HEK293 (cell line): ENCODE measurements at regions not wholly inside any gene's neighbourhood (a gene's known extent, or its start where the extent isn't known, plus 50 kb on each side); places are given as distances from the start of the nearest gene placed in this dataset.

Experiments used
- CTCF ChIA-PET: fragments of 350-600 bp; formaldehyde crosslinking; extraction: SDS; loops from one replicate; lab custom pipeline; 2021; ENCODE audit warnings: antibody characterized with exemption; lab: Yijun Ruan, JAX
- POLR2A ChIA-PET: fragments of 300-600 bp; formaldehyde crosslinking; extraction: SDS; loops from one replicate; lab custom pipeline; 2020; ENCODE audit warnings: antibody characterized with exemption, inconsistent platforms; lab: Yijun Ruan, JAX
- H3K27ac ChIP-seq: fragments of 200-500 bp; sonication (Bioruptor generic); 2 replicates; pipeline ENCODE4 v1.5.1; 2014; ENCODE audit warnings: low read depth, low read length, control low read depth, inconsistent platforms; ENCODE audit errors: extremely low read depth
- H3K36me3 ChIP-seq, 2 experiments: fragments of 200-500 bp in 1 of 2; sonication (Bioruptor generic) in 1 of 2; 1 replicate in 1 of 2; 2 replicates in 1 of 2; pipeline ENCODE4 v1.5.1; 2014 to 2017; ENCODE audit warnings: inconsistent platforms in 2 of 2, low read length in 2 of 2; ENCODE audit not compliant: control insufficient read depth in 2 of 2, insufficient read depth in 1 of 2
- H3K4me1 ChIP-seq: fragments of 200-500 bp; sonication (Bioruptor generic); 2 replicates; pipeline ENCODE4 v1.5.1; 2014; ENCODE audit warnings: mild to moderate bottlenecking, low read length, inconsistent platforms; ENCODE audit not compliant: control insufficient read depth, insufficient read depth
- H3K4me3 ChIP-seq: 2 replicates; pipeline ENCODE4 v1.5.1; 2011; ENCODE audit warnings: low read depth, mild to moderate bottlenecking, control low read depth, low read length, moderate library complexity
- H3K9me3 ChIP-seq: fragments of 200-500 bp; sonication (Bioruptor generic); 2 replicates; pipeline ENCODE4 v1.5.1; 2014; ENCODE audit warnings: low read depth, low read length, inconsistent platforms; ENCODE audit not compliant: control insufficient read depth, insufficient read depth
- ZBTB1 ChIP-seq: fragments of 450-650 bp; formaldehyde crosslinking; IDR thresholded peaks from 2 replicates; pipeline ENCODE4 v1.5.1; 2016; ENCODE audit warnings: missing biosample characterization, missing genetic modification characterization
- ZNF184 ChIP-seq: fragments of 450-650 bp; IDR thresholded peaks from 2 replicates; pipeline ENCODE4 v1.5.1; 2018; ENCODE audit warnings: missing biosample characterization, mild to moderate bottlenecking, missing genetic modification characterization
- ZNF2 ChIP-seq: fragments of 450-650 bp; formaldehyde crosslinking; IDR thresholded peaks from 2 replicates; pipeline ENCODE4 v1.5.1; 2016; ENCODE audit warnings: missing biosample characterization, missing genetic modification characterization
- ZNF202 ChIP-seq: fragments of 450-650 bp; formaldehyde crosslinking; IDR thresholded peaks from 2 replicates; pipeline ENCODE4 v1.5.1; 2016; ENCODE audit warnings: missing biosample characterization, missing genetic modification characterization, borderline replicate concordance
- ZNF292 ChIP-seq: fragments of 450-650 bp; formaldehyde crosslinking; IDR thresholded peaks from 2 replicates; pipeline ENCODE4 v1.5.1; 2016; ENCODE audit warnings: low read depth, missing biosample characterization, missing genetic modification characterization, borderline replicate concordance
- ZNF335 ChIP-seq: fragments of 450-650 bp; formaldehyde crosslinking; conservative IDR thresholded peaks from 2 replicates; pipeline ENCODE4 v1.5.1; 2016; ENCODE audit warnings: missing biosample characterization, missing genetic modification characterization
- ZNF341 ChIP-seq: fragments of 450-650 bp; formaldehyde crosslinking; IDR thresholded peaks from 2 replicates; pipeline ENCODE4; 2016; ENCODE audit warnings: low read depth, missing biosample characterization, missing genetic modification characterization
- ZNF350 ChIP-seq: fragments of 450-650 bp; formaldehyde crosslinking; IDR thresholded peaks from 2 replicates; pipeline ENCODE4 v1.5.0; 2017; ENCODE audit warnings: missing biosample characterization, mild to moderate bottlenecking, missing genetic modification characterization
- ZNF433 ChIP-seq: fragments of 450-650 bp; formaldehyde crosslinking; IDR thresholded peaks from 2 replicates; pipeline ENCODE4 v1.5.1; 2016; ENCODE audit warnings: missing biosample characterization, missing genetic modification characterization, low read depth
- ZNF549 ChIP-seq: fragments of 450-650 bp; IDR thresholded peaks from 2 replicates; pipeline ENCODE4 v1.5.1; 2018; ENCODE audit warnings: missing biosample characterization, missing genetic modification characterization, mild to moderate bottlenecking, inconsistent platforms, moderate library complexity
- ZNF558 ChIP-seq: fragments of 450-650 bp; formaldehyde crosslinking; IDR thresholded peaks from 2 replicates; pipeline ENCODE4 v1.5.1; 2016; ENCODE audit warnings: missing biosample characterization, missing genetic modification characterization
- ZNF658 ChIP-seq: fragments of 450-650 bp; formaldehyde crosslinking; IDR thresholded peaks from 2 replicates; pipeline ENCODE4; 2016; ENCODE audit warnings: missing biosample characterization, missing genetic modification characterization
- ZNF664 ChIP-seq: fragments of 450-650 bp; formaldehyde crosslinking; IDR thresholded peaks from 2 replicates; pipeline ENCODE4 v1.5.1; 2016; ENCODE audit warnings: missing biosample characterization, missing genetic modification characterization
- ZNF670 ChIP-seq: fragments of 450-650 bp; formaldehyde crosslinking; IDR thresholded peaks from 2 replicates; pipeline ENCODE4 v1.5.1; 2016; ENCODE audit warnings: missing biosample characterization, missing genetic modification characterization, low read depth
- ZSCAN16 ChIP-seq: fragments of 450-650 bp; formaldehyde crosslinking; IDR thresholded peaks from 2 replicates; pipeline ENCODE4 v1.5.1; 2016; ENCODE audit warnings: missing biosample characterization, missing genetic modification characterization
- TF ChIP-seq, protein P1 (sequence below): fragments of 450-650 bp; formaldehyde crosslinking; IDR thresholded peaks from 2 replicates; pipeline ENCODE4 v1.5.0; 2017; ENCODE audit warnings: missing biosample characterization, missing genetic modification characterization, borderline replicate concordance
- TF ChIP-seq, protein P2 (sequence below): fragments of 450-650 bp; formaldehyde crosslinking; IDR thresholded peaks from 2 replicates; pipeline ENCODE4 v1.5.1; 2016; ENCODE audit warnings: missing biosample characterization, missing genetic modification characterization, borderline replicate concordance
- TF ChIP-seq, protein P3 (sequence below): fragments of 450-650 bp; formaldehyde crosslinking; IDR thresholded peaks from 2 replicates; pipeline ENCODE4 v1.5.1; 2016; ENCODE audit warnings: missing biosample characterization, missing genetic modification characterization
- TF ChIP-seq, protein P4 (sequence below): fragments of 450-650 bp; formaldehyde crosslinking; IDR thresholded peaks from 2 replicates; pipeline ENCODE4 v1.5.1; 2016; ENCODE audit warnings: missing biosample characterization, missing genetic modification characterization

DNA sequence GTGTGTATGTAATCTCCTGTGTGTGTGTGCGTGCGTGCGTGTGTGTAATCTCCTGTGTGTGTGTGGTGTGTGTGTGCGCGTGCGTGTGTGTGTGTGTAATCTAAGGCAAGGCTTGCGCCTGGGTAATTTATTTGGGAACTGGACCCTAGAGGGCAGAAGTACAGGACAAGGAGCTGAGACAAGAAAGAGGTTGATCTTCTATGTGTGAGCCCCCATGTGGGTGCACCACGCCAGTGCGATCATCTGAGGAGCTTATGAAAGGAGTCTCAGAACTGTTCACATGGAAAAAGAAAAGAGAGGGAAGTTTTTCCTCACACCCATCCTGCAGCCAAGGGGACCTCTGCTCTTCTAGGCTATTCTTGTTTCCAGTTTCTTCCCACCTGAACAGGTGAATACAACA, 220.1 kb upstream of the GGTLC1 start:
- no peak overlapping the region for H3K27ac ChIP-seq
- CTCF ChIA-PET = interaction anchor here (0.6 to 1.4 kb wide), 5 partner anchors 12 to 144 kb away, joined by 3 to 8 read pairs (median 4); no protein-coding TSS in a partner anchor

More for the DNA sequence above, 220.1 kb upstream of the GGTLC1 start:
- Histone ChIP-seq H3K36me3 (no peaks in the 10 kb centered on the region), H3K9me3 (no peaks in the 10 kb centered on the region), H3K4me1 (no peaks in the 10 kb centered on the region), H3K4me3 (no peak overlapping the region)
- POLR2A ChIA-PET = no interaction called here
- no peak for TF ChIP-seq ZBTB1
- no peak for TF ChIP-seq ZNF350 (tag by site-specific recombination)
- no peak for TF ChIP-seq ZNF433 (tag by site-specific recombination)
- no peak for TF ChIP-seq ZNF670 (tag by site-specific recombination)
- TF ChIP-seq, protein P1, sequence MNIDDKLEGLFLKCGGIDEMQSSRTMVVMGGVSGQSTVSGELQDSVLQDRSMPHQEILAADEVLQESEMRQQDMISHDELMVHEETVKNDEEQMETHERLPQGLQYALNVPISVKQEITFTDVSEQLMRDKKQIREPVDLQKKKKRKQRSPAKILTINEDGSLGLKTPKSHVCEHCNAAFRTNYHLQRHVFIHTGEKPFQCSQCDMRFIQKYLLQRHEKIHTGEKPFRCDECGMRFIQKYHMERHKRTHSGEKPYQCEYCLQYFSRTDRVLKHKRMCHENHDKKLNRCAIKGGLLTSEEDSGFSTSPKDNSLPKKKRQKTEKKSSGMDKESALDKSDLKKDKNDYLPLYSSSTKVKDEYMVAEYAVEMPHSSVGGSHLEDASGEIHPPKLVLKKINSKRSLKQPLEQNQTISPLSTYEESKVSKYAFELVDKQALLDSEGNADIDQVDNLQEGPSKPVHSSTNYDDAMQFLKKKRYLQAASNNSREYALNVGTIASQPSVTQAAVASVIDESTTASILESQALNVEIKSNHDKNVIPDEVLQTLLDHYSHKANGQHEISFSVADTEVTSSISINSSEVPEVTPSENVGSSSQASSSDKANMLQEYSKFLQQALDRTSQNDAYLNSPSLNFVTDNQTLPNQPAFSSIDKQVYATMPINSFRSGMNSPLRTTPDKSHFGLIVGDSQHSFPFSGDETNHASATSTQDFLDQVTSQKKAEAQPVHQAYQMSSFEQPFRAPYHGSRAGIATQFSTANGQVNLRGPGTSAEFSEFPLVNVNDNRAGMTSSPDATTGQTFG = no peak
- TF ChIP-seq, protein P2, sequence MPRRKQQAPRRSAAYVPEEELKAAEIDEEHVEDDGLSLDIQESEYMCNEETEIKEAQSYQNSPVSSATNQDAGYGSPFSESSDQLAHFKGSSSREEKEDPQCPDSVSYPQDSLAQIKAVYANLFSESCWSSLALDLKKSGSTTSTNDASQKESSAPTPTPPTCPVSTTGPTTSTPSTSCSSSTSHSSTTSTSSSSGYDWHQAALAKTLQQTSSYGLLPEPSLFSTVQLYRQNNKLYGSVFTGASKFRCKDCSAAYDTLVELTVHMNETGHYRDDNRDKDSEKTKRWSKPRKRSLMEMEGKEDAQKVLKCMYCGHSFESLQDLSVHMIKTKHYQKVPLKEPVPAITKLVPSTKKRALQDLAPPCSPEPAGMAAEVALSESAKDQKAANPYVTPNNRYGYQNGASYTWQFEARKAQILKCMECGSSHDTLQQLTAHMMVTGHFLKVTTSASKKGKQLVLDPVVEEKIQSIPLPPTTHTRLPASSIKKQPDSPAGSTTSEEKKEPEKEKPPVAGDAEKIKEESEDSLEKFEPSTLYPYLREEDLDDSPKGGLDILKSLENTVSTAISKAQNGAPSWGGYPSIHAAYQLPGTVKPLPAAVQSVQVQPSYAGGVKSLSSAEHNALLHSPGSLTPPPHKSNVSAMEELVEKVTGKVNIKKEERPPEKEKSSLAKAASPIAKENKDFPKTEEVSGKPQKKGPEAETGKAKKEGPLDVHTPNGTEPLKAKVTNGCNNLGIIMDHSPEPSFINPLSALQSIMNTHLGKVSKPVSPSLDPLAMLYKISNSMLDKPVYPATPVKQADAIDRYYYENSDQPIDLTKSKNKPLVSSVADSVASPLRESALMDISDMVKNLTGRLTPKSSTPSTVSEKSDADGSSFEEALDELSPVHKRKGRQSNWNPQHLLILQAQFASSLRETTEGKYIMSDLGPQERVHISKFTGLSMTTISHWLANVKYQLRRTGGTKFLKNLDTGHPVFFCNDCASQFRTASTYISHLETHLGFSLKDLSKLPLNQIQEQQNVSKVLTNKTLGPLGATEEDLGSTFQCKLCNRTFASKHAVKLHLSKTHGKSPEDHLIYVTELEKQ (tag by site-specific recombination) = no peak
- TF ChIP-seq ZNF558 = no peak
- no peak for TF ChIP-seq ZNF341 (tag by site-specific recombination)
- TF ChIP-seq ZNF549 (tag by site-specific recombination) = no peak
- no peak for TF ChIP-seq ZNF292 (tag by site-specific recombination)
- no peak for TF ChIP-seq ZNF202
- TF ChIP-seq ZNF184 (tag by site-specific recombination) = no peak
- no peak for TF ChIP-seq ZNF664 (tag by site-specific recombination)
- no peak for TF ChIP-seq ZSCAN16 (tag by site-specific recombination)
- TF ChIP-seq, protein P3, sequence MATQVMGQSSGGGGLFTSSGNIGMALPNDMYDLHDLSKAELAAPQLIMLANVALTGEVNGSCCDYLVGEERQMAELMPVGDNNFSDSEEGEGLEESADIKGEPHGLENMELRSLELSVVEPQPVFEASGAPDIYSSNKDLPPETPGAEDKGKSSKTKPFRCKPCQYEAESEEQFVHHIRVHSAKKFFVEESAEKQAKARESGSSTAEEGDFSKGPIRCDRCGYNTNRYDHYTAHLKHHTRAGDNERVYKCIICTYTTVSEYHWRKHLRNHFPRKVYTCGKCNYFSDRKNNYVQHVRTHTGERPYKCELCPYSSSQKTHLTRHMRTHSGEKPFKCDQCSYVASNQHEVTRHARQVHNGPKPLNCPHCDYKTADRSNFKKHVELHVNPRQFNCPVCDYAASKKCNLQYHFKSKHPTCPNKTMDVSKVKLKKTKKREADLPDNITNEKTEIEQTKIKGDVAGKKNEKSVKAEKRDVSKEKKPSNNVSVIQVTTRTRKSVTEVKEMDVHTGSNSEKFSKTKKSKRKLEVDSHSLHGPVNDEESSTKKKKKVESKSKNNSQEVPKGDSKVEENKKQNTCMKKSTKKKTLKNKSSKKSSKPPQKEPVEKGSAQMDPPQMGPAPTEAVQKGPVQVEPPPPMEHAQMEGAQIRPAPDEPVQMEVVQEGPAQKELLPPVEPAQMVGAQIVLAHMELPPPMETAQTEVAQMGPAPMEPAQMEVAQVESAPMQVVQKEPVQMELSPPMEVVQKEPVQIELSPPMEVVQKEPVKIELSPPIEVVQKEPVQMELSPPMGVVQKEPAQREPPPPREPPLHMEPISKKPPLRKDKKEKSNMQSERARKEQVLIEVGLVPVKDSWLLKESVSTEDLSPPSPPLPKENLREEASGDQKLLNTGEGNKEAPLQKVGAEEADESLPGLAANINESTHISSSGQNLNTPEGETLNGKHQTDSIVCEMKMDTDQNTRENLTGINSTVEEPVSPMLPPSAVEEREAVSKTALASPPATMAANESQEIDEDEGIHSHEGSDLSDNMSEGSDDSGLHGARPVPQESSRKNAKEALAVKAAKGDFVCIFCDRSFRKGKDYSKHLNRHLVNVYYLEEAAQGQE = no peak
- no peak for TF ChIP-seq ZNF2 (tag by site-specific recombination)
- TF ChIP-seq, protein P4, sequence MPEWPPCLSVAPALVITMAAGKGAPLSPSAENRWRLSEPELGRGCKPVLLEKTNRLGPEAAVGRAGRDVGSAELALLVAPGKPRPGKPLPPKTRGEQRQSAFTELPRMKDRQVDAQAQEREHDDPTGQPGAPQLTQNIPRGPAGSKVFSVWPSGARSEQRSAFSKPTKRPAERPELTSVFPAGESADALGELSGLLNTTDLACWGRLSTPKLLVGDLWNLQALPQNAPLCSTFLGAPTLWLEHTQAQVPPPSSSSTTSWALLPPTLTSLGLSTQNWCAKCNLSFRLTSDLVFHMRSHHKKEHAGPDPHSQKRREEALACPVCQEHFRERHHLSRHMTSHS (tag by site-specific recombination) = no peak
- TF ChIP-seq ZNF658 (tag by site-specific recombination) = no peak
- no peak for TF ChIP-seq ZNF335 (tag by site-specific recombination)
